Cardiac muscle cell (in vitro differentiated cells and primary cell): ENCODE measurements at regions not wholly inside any gene's neighbourhood (a gene's known extent, or its start where the extent isn't known, plus 50 kb on each side); places are given as distances from the start of the nearest gene placed in this dataset.

Source experiments
- DNase-seq, 2 donors: peaks; one replicate each; pipeline versions ENCODE4 v3.0.0 to v3.0.0-alpha.2; 2010 to 2017; ENCODE audit warnings: low read depth in 1 of 2, low spot score in 1 of 2
- H3K27ac ChIP-seq: fragments of 200-600 bp; sonication (generic); 2 replicates; pipeline ENCODE4 v1.5.1; 2016
- H3K27me3 ChIP-seq: fragments of 200-600 bp; sonication (generic); 2 replicates; pipeline ENCODE4 v1.6.0; 2016; ENCODE audit warnings: control low read depth
- H3K36me3 ChIP-seq: fragments of 200-600 bp; sonication (generic); 2 replicates; pipeline ENCODE4 v1.5.1; 2016; ENCODE audit warnings: control low read depth
- H3K4me1 ChIP-seq: fragments of 200-600 bp; sonication (generic); 2 replicates; pipeline ENCODE4 v1.8.1; 2017; ENCODE audit warnings: low read depth, mild to moderate bottlenecking, mixed run types
- H3K4me3 ChIP-seq: fragments of 200-600 bp; sonication (generic); 2 replicates; pipeline ENCODE4 v1.5.1; 2016; ENCODE audit warnings: mild to moderate bottlenecking
- H3K9me3 ChIP-seq: fragments of 200-600 bp; sonication (generic); 2 replicates; pipeline ENCODE4 v1.5.1; 2017; ENCODE audit warnings: low read depth, mild to moderate bottlenecking, control low read depth
- CTCF ChIP-seq: IDR thresholded peaks from 2 replicates; pipeline ENCODE4 v1.5.1; 2012; ENCODE audit warnings: low read depth, mild to moderate bottlenecking, low read length

- Histone ChIP-seq H3K27ac (no peak overlapping the region), H3K4me1 (peaks cover 6% of the 10 kb centered on the region), H3K36me3 (no peaks in the 10 kb centered on the region), H3K4me3 (no peak overlapping the region), H3K9me3 (no peaks in the 10 kb centered on the region), H3K27me3 (no peaks in the 10 kb centered on the region)
- DNase-seq, result no peak
- no peak for TF ChIP-seq CTCF
These were observed 304.7 kb downstream of the COG6 start for GRCh38 chr13:39960191-39960590.

GRCh38 chr13:39961036-39961435, 305.6 kb downstream of the COG6 start:
- Histone ChIP-seq H3K4me3 (no peak overlapping the region), H3K27ac (no peak overlapping the region), H3K36me3 (no peaks in the 10 kb centered on the region), H3K9me3 (no peaks in the 10 kb centered on the region), H3K4me1 (peaks cover 6% of the 10 kb centered on the region), H3K27me3 (no peaks in the 10 kb centered on the region)
- no peak for TF ChIP-seq CTCF
- DNase-seq, result no peak

DNA sequence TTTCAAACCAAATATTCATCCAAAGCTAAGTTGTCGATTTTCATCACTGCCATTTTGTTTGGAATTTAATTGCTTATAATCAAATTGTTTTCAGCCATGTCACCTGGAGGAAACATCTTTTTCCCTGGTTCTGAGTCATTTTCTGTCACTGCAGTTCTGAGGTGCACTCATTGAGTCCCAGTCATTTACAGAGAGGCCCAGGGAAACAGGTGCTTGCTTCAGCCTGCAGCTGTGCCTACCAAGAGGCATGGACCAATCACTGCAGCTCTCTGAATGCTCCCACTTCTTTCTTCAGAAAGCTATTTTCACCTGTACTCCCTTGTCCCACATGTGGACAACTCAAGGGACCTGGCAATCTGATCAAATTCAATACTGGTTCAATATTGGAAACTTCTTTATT, 308.1 kb downstream of the COG6 start:
- TF ChIP-seq CTCF, result no peak

GRCh38 chr13:39965309-39965708, 309.8 kb downstream of the COG6 start:
- H3K4me3 ChIP-seq, result no peak overlapping the region
- no peaks in the 10 kb centered on the region for H3K9me3 ChIP-seq
- no peak for TF ChIP-seq CTCF
- no peaks in the 10 kb centered on the region for H3K27me3 ChIP-seq
- H3K36me3 ChIP-seq, result no peaks in the 10 kb centered on the region
- H3K4me1 ChIP-seq, result peaks cover 4% of the 10 kb centered on the region
- DNase-seq, result no peak
- H3K27ac ChIP-seq, result no peak overlapping the region

More for the DNA sequence above, 308.1 kb downstream of the COG6 start:
- DNase-seq, result no peak
- no peak overlapping the region for H3K27ac ChIP-seq
- H3K4me3 ChIP-seq, result no peak overlapping the region
- no peaks in the 10 kb centered on the region for H3K27me3 ChIP-seq
- no peaks in the 10 kb centered on the region for H3K36me3 ChIP-seq
- peaks cover 6% of the 10 kb centered on the region for H3K4me1 ChIP-seq
- H3K9me3 ChIP-seq, result no peaks in the 10 kb centered on the region

GRCh38 chr13:39967199-39967959, 311.9 kb downstream of the COG6 start:
- Histone ChIP-seq H3K4me3 (no peak overlapping the region), H3K4me1 (no peaks in the 10 kb centered on the region), H3K9me3 (no peaks in the 10 kb centered on the region), H3K27ac (no peak overlapping the region), H3K27me3 (no peaks in the 10 kb centered on the region), H3K36me3 (no peaks in the 10 kb centered on the region)
- no peak for TF ChIP-seq CTCF
- no peak for DNase-seq
